ENCODE measurements at regions not wholly inside any gene's neighbourhood (a gene's known extent, or its start where the extent isn't known, plus 50 kb on each side); places are given as distances from the start of the nearest gene placed in this dataset.
"Not testable (repeated sequence)": the region's sequence is repeated elsewhere in the genome, so short reads cannot be mapped to it uniquely, and the experiment has no call there.

GRCh38 chr3:152199102-152199840 lies 69.5 kb upstream of the MBNL1 start:
- DNase-seq: no peak

GRCh38 chr3:152200476-152201420 lies 68.0 kb upstream of the MBNL1 start:
- no peak for DNase-seq

- no peak for DNase-seq
These were observed 65.6 kb upstream of the MBNL1 start for GRCh38 chr3:152202976-152203626.

GRCh38 chr3:152203652-152204051 lies 65.1 kb upstream of the MBNL1 start:
- no peak for DNase-seq

- no peak for DNase-seq
These were observed 64.5 kb upstream of the MBNL1 start for GRCh38 chr3:152204218-152204617.

- no peak for DNase-seq
These were observed 63.6 kb upstream of the MBNL1 start for GRCh38 chr3:152205097-152205593.

- no peak for DNase-seq
These were observed 62.4 kb upstream of the MBNL1 start for GRCh38 chr3:152206243-152206760.

- no peak for DNase-seq
These were observed 60.3 kb upstream of the MBNL1 start for GRCh38 chr3:152208439-152208838.

GRCh38 chr3:152209060-152209459 lies 59.7 kb upstream of the MBNL1 start:
- DNase-seq: no peak

- DNase-seq: no peak
These were observed 59.0 kb upstream of the MBNL1 start for GRCh38 chr3:152209776-152210175.

GRCh38 chr3:152210697-152211096 lies 58.0 kb upstream of the MBNL1 start:
- no peak for DNase-seq

- no peak for DNase-seq
These were observed 57.1 kb upstream of the MBNL1 start for GRCh38 chr3:152211655-152212054.

- no peak for DNase-seq
These were observed 55.5 kb upstream of the MBNL1 start for GRCh38 chr3:152213203-152213602.

GRCh38 chr3:152213938-152214337 lies 54.8 kb upstream of the MBNL1 start:
- no peak for DNase-seq

GRCh38 chr3:152216960-152217865 lies 51.5 kb upstream of the MBNL1 start:
- not testable (repeated sequence) for DNase-seq

GRCh38 chr3:152218602-152219001 lies 50.1 kb upstream of the MBNL1 start:
- no peak for DNase-seq

Measured in NCI-H1105 (cell line).